Mesendoderm (in vitro differentiated cells): ENCODE measurements at regions not wholly inside any gene's neighbourhood (a gene's known extent, or its start where the extent isn't known, plus 50 kb on each side); places are given as distances from the start of the nearest gene placed in this dataset.

Experiments
- DNase-seq: peaks from one replicate; pipeline ENCODE4 v3.0.0; 2013
- H2AK5ac ChIP-seq: 2 replicates; pipeline ENCODE4 v1.6.1; 2013; ENCODE audit warnings: low read length, inconsistent platforms
- H2BK120ac ChIP-seq: 2 replicates; pipeline ENCODE4 v1.6.1; 2013; ENCODE audit warnings: low read depth, mild to moderate bottlenecking, low read length, moderate library complexity, mixed read lengths
- H2BK15ac ChIP-seq: replicated peaks from 2 replicates; pipeline ENCODE4 v1.6.1; 2013; ENCODE audit warnings: low read depth, mild to moderate bottlenecking, moderate library complexity
- H2BK5ac ChIP-seq: 2 replicates; pipeline ENCODE4 v1.6.1; 2013; ENCODE audit warnings: low read length, inconsistent platforms
- H3K18ac ChIP-seq: 2 replicates; pipeline ENCODE4 v1.6.1; 2013; ENCODE audit warnings: mild to moderate bottlenecking, low read length, mixed read lengths
- H3K23ac ChIP-seq: one replicate; pipeline ENCODE4 v1.6.1; 2013; ENCODE audit warnings: low read length
- H3K27ac ChIP-seq: 2 replicates; pipeline ENCODE4 v1.5.1; 2013; ENCODE audit warnings: low read depth, mild to moderate bottlenecking, inconsistent platforms, low read length, moderate library complexity
- H3K27me3 ChIP-seq: 2 replicates; pipeline ENCODE4 v1.6.1; 2013; ENCODE audit warnings: low read length, control low read depth, mild to moderate bottlenecking, inconsistent platforms; ENCODE audit not compliant: insufficient read depth, poor library complexity
- H3K36me3 ChIP-seq: 2 replicates; pipeline ENCODE4 v1.6.1; 2013; ENCODE audit warnings: low read length, inconsistent platforms; ENCODE audit not compliant: control insufficient read depth, insufficient read depth
- H3K4ac ChIP-seq: one replicate; pipeline ENCODE4 v1.6.1; 2013; ENCODE audit warnings: low read depth, mild to moderate bottlenecking, low read length, moderate library complexity
- H3K4me1 ChIP-seq: 2 replicates; pipeline ENCODE4 v1.6.1; 2013; ENCODE audit warnings: low read depth, low read length, inconsistent platforms; ENCODE audit not compliant: control insufficient read depth
- H3K4me2 ChIP-seq: 2 replicates; pipeline ENCODE4 v1.6.1; 2013; ENCODE audit warnings: low read length
- H3K4me3 ChIP-seq: 2 replicates; pipeline ENCODE4 v1.5.1; 2013; ENCODE audit warnings: mild to moderate bottlenecking, low read length
- H3K56ac ChIP-seq: one replicate; pipeline ENCODE4 v1.6.1; 2013; ENCODE audit warnings: low read length
- H3K79me1 ChIP-seq: 2 replicates; pipeline ENCODE4 v1.6.1; 2013; ENCODE audit warnings: low read length, inconsistent platforms
- H3K79me2 ChIP-seq: 2 replicates; pipeline ENCODE4 v1.6.1; 2013; ENCODE audit warnings: mild to moderate bottlenecking, low read length; ENCODE audit not compliant: control insufficient read depth, insufficient read depth
- H3K9ac ChIP-seq: 2 replicates; pipeline ENCODE4 v1.6.1; 2013; ENCODE audit warnings: low read length, inconsistent platforms
- H4K5ac ChIP-seq: one replicate; pipeline ENCODE4 v1.6.1; 2013; ENCODE audit warnings: low read length
- H4K8ac ChIP-seq: one replicate; pipeline ENCODE4 v1.6.1; 2013; ENCODE audit warnings: low read depth, mild to moderate bottlenecking, control low read depth, low read length, moderate library complexity
- WGBS: extraction: QIAGEN DNeasy Blood & Tissue Kit; methylation state at CpG from one replicate; pipeline ENCODE4 v1.1.7; 2013; ENCODE audit warnings: low lambda C conversion rate, missing lambda C conversion rate; ENCODE audit not compliant: insufficient coverage; ENCODE audit errors: extremely low coverage; 5-methylcytosine and 5-hydroxymethylcytosine counted together

DNA sequence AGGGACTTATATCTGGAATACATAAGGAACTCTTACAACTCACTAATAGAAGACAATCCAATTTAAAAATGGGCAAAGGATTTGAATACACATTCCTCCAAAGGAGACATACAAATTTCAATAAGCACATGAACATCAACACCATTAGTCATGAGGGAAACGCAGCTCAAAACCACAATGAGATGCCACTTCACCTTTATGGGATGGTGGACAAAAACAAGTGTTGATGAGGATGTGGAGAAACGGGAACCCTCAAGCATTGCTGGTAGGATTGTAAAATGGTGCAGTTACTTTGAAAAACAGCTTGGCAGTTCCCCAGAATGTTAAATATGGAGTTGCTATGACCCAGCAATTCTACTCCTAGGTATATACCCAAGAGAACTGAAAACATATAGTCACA, 72.7 kb upstream of the IER5L start:
- Histone ChIP-seq H3K4me3 (no peak overlapping the region), H3K36me3 (no peaks in the 10 kb centered on the region), H3K27me3 (no peaks in the 10 kb centered on the region), H3K4ac (no peak overlapping the region), H4K5ac (no peak overlapping the region), H2BK5ac (no peak overlapping the region), H4K8ac (no peak overlapping the region), H3K79me2 (no peaks in the 10 kb centered on the region), H3K4me1 (no peaks in the 10 kb centered on the region), H3K4me2 (no peak overlapping the region), H2BK120ac (no peak overlapping the region), H3K27ac (no peak overlapping the region), H3K23ac (no peak overlapping the region), H3K9ac (no peak overlapping the region), H3K79me1 (no peaks in the 10 kb centered on the region), H2BK15ac (no peak overlapping the region), H3K56ac (no peak overlapping the region), H2AK5ac (no peak overlapping the region), H3K18ac (no peak overlapping the region)
- no peak for DNase-seq
- WGBS: no CpG with 5 or more reads among the region's 2 CpGs

DNA sequence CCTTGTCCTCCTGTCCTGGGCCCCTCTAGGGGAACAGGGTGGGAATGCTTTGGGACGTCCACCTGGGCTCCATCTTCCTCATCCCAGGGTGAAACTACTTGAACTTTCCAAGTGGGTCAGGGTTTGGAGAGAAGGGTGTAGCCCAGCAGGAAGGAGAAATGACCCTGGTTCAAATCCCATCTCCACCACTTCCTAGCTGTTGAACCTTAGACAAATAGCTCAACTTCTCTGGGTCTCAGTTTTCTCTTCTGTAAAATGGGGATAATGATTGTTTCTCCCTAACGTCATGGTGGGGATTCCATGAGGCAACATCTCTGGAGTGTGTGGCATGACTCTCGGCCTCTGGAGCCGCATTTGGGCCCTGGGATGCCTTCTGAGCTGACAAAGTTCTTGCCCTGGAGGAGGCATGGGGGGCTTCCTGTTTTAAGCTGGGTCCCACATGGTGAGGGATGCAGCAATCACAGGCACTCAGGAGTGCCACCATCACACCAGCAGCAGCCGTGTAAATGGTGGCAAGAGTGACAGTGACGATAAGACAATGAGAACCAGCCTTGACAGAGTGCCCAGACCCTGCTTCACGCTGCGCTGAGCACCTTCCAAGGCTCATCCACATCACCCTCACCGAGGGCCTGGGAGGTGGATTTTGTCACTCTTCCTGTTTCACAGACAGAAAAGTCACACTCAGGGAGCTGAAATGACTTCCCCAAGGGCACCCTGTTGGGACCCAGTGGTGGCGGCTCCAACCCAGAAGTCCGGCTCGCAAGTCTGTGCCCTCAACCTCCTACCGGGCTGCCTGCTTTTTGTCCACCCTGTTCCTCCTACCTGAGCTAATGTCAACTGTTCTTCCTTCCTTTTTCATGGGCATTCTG, 69.5 kb upstream of the IER5L start:
- no peak for DNase-seq
- H2BK15ac ChIP-seq: no peak overlapping the region
- H3K4ac ChIP-seq: no peak overlapping the region
- H2AK5ac ChIP-seq: no peak overlapping the region
- H2BK5ac ChIP-seq: no peak overlapping the region
- no peaks in the 10 kb centered on the region for H3K79me1 ChIP-seq
- no peak overlapping the region for H3K27ac ChIP-seq
- H3K56ac ChIP-seq: no peak overlapping the region
- H3K27me3 ChIP-seq: no peaks in the 10 kb centered on the region
- no peak overlapping the region for H4K5ac ChIP-seq
- H2BK120ac ChIP-seq: no peak overlapping the region
- H3K9ac ChIP-seq: no peak overlapping the region
- H3K79me2 ChIP-seq: no peaks in the 10 kb centered on the region
- H3K4me3 ChIP-seq: no peak overlapping the region
- no peaks in the 10 kb centered on the region for H3K36me3 ChIP-seq
- no peak overlapping the region for H3K23ac ChIP-seq
- no peak overlapping the region for H4K8ac ChIP-seq
- H3K18ac ChIP-seq: no peak overlapping the region
- H3K4me1 ChIP-seq: peaks cover 1% of the 10 kb centered on the region
- no peak overlapping the region for H3K4me2 ChIP-seq
- WGBS: no CpG with 5 or more reads among the region's 13 CpGs

DNA sequence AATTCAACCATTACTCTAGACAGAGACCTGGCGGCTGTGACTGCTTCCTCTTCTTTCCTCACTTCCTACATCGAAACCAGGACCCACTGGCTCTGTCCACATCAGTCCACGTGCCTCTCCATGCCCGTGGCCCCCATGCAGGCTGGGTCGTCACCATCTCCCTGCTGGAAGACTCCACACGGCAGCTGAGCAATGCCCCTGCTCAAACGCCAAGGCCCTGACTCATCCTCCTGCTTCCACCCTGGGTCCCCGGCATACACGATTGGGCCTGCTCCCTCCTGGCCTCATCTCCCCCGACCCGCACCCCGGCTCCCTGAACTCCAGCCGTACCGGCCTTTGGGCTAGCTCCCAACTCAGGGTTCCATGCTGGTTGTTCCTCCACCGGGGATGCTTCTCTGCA, 67.2 kb upstream of the IER5L start:
- no peaks in the 10 kb centered on the region for H3K79me1 ChIP-seq
- peak; percentile 73 for DNase-seq

DNA sequence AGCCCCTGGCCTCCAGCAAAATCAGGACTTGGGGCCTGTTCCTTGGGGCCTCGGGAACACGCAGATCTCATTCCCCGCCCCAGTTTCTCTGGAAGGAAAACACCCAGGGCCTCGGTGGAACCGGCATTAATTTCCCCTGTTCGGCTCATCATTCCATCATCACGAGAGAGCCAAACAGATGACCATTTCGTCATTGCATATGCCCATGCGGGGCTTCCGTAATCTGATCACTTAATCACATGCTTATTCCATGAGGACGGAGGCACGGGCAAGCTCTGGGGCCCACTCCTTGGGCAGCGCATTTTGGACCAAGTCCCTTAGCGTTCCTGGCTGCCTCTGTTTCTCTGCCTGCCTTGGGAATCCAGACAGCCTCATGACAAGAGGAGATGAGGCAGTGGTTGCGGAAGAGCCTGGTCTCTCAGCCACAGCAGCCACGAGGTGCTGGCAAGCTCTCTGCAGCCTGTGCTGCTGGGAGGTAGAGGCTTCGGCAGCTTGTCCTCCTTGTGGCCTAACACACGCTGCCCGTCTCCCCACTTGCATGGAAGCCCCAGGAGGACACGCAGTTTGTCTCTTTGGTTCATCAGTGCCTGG, 65.0 kb upstream of the IER5L start:
- Histone ChIP-seq H3K23ac (no peak overlapping the region), H3K79me2 (no peaks in the 10 kb centered on the region), H3K27ac (no peak overlapping the region), H3K27me3 (no peaks in the 10 kb centered on the region), H3K79me1 (no peaks in the 10 kb centered on the region), H2BK15ac (no peak overlapping the region), H3K9ac (no peak overlapping the region), H3K36me3 (no peaks in the 10 kb centered on the region), H2BK5ac (no peak overlapping the region), H4K8ac (no peak overlapping the region), H3K56ac (peak overlapping the region; percentile 76), H3K4me2 (no peak overlapping the region), H4K5ac (no peak overlapping the region), H3K4me3 (no peak overlapping the region), H3K4me1 (peaks cover 1% of the 10 kb centered on the region), H2BK120ac (no peak overlapping the region), H2AK5ac (peak overlapping the region; percentile 90), H3K18ac (no peak overlapping the region), H3K4ac (no peak overlapping the region)
- no CpG with 5 or more reads among the region's 20 CpGs for WGBS
- no peak for DNase-seq

More for the DNA sequence above, 67.2 kb upstream of the IER5L start:
- H3K27me3 ChIP-seq: no peaks in the 10 kb centered on the region
- no peak overlapping the region for H3K4ac ChIP-seq
- H3K4me3 ChIP-seq: no peak overlapping the region
- H4K5ac ChIP-seq: no peak overlapping the region
- H3K27ac ChIP-seq: no peak overlapping the region
- H2BK120ac ChIP-seq: no peak overlapping the region
- no CpG with 5 or more reads among the region's 15 CpGs for WGBS
- peak overlapping the region; percentile 67 for H3K56ac ChIP-seq
- H3K9ac ChIP-seq: no peak overlapping the region
- no peak overlapping the region for H3K4me2 ChIP-seq
- H3K79me2 ChIP-seq: no peaks in the 10 kb centered on the region
- H2BK5ac ChIP-seq: no peak overlapping the region
- no peak overlapping the region for H3K23ac ChIP-seq
- no peaks in the 10 kb centered on the region for H3K36me3 ChIP-seq
- H2BK15ac ChIP-seq: no peak overlapping the region
- H3K4me1 ChIP-seq: peaks cover 1% of the 10 kb centered on the region
- no peak overlapping the region for H2AK5ac ChIP-seq
- H3K18ac ChIP-seq: no peak overlapping the region
- H4K8ac ChIP-seq: no peak overlapping the region

DNA sequence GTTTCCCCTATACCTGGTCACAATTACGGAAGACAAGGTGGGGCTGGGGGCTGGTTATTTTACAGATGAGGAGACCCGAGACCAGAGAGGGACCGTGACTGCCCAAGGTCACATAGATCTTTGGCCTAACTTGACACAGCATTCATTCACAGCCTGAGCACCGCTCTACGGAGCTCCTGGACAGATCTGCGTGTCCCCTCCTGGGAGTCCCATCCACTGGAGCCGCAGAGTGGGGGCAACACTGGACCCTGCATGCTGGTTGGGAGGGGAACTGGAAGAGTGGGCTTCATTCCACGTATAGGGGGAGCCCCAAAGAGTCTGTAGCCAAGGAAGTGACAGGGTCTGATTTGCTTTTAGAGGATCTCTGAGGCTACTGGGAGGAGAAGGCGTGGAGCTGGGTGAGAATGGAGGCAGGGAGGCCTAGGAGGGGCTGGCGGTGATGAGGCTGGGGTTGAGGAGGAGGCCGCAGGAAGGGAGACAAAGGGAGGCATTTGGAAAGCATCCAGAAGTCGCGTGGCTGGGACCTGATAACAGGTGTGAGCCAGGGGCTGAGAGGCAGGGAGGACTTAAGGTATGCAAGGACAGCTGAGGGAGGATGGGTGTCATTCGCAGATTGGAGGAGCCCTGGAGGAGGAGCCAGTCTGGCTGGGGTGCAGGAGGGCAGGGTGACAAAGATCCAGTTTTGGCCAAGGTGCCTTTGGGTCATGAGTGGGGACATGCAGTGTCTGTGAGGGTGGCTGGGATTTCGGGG, 64.3 kb upstream of the IER5L start:
- no CpG with 5 or more reads among the region's 15 CpGs for WGBS
- no peaks in the 10 kb centered on the region for H3K36me3 ChIP-seq
- H2BK15ac ChIP-seq: no peak overlapping the region
- no peak overlapping the region for H2BK5ac ChIP-seq
- DNase-seq: no peak
- no peaks in the 10 kb centered on the region for H3K79me1 ChIP-seq
- no peak overlapping the region for H2BK120ac ChIP-seq
- no peak overlapping the region for H3K9ac ChIP-seq
- H4K8ac ChIP-seq: no peak overlapping the region
- H3K56ac ChIP-seq: peak overlapping the region; percentile 57
- peaks cover 1% of the 10 kb centered on the region for H3K4me1 ChIP-seq
- no peak overlapping the region for H3K18ac ChIP-seq
- no peak overlapping the region for H3K27ac ChIP-seq
- no peak overlapping the region for H3K4me2 ChIP-seq
- H2AK5ac ChIP-seq: no peak overlapping the region
- H3K79me2 ChIP-seq: no peaks in the 10 kb centered on the region
- no peaks in the 10 kb centered on the region for H3K27me3 ChIP-seq
- no peak overlapping the region for H4K5ac ChIP-seq
- H3K4ac ChIP-seq: no peak overlapping the region
- no peak overlapping the region for H3K4me3 ChIP-seq
- no peak overlapping the region for H3K23ac ChIP-seq
